ENCODE measurements at regions not wholly inside any gene's neighbourhood (a gene's known extent, or its start where the extent isn't known, plus 50 kb on each side); places are given as distances from the start of the nearest gene placed in this dataset.
"Not testable (repeated sequence)": the region's sequence is repeated elsewhere in the genome, so short reads cannot be mapped to it uniquely, and the experiment has no call there.

GRCh38 chr18:73120626-73121025 is 252.8 kb upstream of the NETO1 start:
- Histone ChIP-seq H3K4me1 (no peaks in the 10 kb centered on the region), H3K4me3 (no peak overlapping the region), H3K27ac (no peak overlapping the region), H3K36me3 (ENCODE audit: insufficient read depth in 1 of 2, low read depth in 1 of 2) (no peaks in the 10 kb centered on the region), H3K27me3 (ENCODE audit: insufficient read depth in 3 of 3, low read length in 2 of 3) (no peaks in the 10 kb centered on the region), H3K9me3 (no peaks in the 10 kb centered on the region)
- WGBS, 3 donors: 86 to 92% (median 89%) methylated on average over 8 of the region's 8 CpGs
- intact Hi-C loops (cut with DNase I): no loop called here
- no peak for ATAC-seq
- no peak for TF ChIP-seq CTCF (IDR thresholded peaks at IDR 0.05)
- no peak for DNase-seq

DNA sequence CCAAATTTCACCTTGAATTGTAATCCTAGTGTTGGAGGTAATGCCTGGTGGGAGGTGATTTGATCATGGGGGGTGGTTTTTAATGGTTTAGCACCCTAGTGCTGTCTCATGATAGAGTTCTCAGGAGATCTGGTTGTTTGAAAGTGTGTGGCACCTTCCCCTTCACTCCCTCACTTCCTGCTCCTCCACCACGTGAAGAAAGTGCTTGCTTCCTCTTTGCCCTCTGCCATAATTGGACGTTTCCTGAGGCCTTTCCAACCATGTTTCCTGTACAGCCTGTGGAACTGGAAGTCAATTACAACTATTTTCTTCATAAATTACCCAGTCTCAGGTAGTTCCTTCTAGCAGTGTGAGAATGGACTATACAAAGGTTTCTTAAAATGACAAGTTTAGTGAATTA is 251.8 kb upstream of the NETO1 start:
- Histone ChIP-seq H3K36me3 (ENCODE audit: insufficient read depth in 1 of 2, low read depth in 1 of 2) (no peaks in the 10 kb centered on the region), H3K4me3 (no peak overlapping the region), H3K27ac (no peak overlapping the region), H3K9me3 (no peaks in the 10 kb centered on the region), H3K4me1 (no peaks in the 10 kb centered on the region), H3K27me3 (ENCODE audit: insufficient read depth in 3 of 3, low read length in 2 of 3) (no peaks in the 10 kb centered on the region)
- ATAC-seq: no peak
- no peak for TF ChIP-seq CTCF (IDR thresholded peaks at IDR 0.05)
- intact Hi-C loops (cut with DNase I): no loop called here
- no peak for DNase-seq
- 26 to 33% (median 27%) methylated on average over 2 of the region's 2 CpGs for WGBS, 3 donors

DNA sequence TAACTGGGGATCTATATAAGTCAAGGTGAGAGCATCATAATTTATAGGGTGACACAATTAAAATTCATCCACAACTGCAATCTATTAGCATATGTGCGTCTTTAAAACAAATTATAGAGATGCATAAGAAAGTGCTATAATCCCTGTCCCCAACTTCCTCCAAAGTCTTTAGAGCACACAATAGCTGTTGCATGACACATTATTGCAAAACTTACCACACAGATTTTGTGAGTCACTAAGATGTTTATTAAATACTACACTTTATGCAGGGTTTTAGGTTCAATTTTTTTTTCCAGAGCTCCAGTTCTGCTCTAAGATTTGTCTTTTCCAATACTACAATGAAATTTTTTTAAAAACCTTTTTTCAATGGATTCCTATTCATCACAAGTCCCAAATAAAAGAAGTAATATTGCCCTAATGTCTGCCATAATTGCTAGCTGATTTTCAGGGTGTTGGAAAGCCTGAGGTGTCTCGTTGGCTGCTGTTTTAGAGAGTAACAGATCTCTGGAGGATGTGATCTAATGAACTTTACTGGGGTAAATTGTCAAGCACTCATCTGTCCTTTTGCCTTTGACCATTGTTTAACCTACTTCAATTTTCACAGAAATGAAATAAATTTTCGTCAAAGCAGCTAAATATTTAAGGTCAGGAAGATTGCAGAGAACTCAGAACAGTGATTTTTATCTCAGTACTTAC is 250.5 kb upstream of the NETO1 start:
- Histone ChIP-seq H3K9me3 (no peaks in the 10 kb centered on the region), H3K4me1 (no peaks in the 10 kb centered on the region), H3K27me3 (ENCODE audit: insufficient read depth in 3 of 3, low read length in 2 of 3) (no peaks in the 10 kb centered on the region), H3K27ac (no peak overlapping the region), H3K36me3 (ENCODE audit: insufficient read depth in 1 of 2, low read depth in 1 of 2) (no peaks in the 10 kb centered on the region), H3K4me3 (no peak overlapping the region)
- ATAC-seq (no peak), DNase-seq (no peak)
- intact Hi-C loops (cut with DNase I): no loop called here
- WGBS, 3 donors: 63 to 78% (median 71%) methylated on average over 3 of the region's 3 CpGs
- TF ChIP-seq CTCF (IDR thresholded peaks at IDR 0.05): no peak

DNA sequence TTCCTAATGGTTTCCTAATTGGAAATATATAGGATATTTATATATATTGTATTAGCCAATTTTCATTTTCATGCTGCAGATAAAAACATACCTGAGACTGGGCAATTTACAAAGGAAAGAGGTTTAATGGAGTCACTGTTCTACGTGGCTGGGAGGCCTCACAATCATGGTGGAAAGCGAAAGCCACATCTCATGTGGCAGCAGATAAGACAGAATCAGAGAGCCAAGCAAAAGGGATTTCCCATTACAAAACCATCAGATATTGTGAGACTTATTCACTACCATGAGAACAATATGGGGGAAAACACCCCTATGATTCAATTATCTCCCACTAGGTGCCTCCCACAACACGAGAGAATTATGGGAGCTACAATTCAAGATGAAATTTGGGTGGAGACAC is 242.5 kb upstream of the NETO1 start:
- Histone ChIP-seq H3K27me3 (ENCODE audit: insufficient read depth in 3 of 3, low read length in 2 of 3) (no peaks in the 10 kb centered on the region), H3K9me3 (no peaks in the 10 kb centered on the region), H3K36me3 (ENCODE audit: insufficient read depth in 1 of 2, low read depth in 1 of 2) (no peaks in the 10 kb centered on the region), H3K27ac (no peak overlapping the region), H3K4me3 (no peak overlapping the region), H3K4me1 (no peaks in the 10 kb centered on the region)
- DNase-seq (no peak), ATAC-seq (no peak)
- 73 to 82% (median 74%) methylated on average over 3 of the region's 3 CpGs for WGBS, 3 donors
- intact Hi-C loops (cut with DNase I): no loop called here
- no peak for TF ChIP-seq CTCF (IDR thresholded peaks at IDR 0.05)

DNA sequence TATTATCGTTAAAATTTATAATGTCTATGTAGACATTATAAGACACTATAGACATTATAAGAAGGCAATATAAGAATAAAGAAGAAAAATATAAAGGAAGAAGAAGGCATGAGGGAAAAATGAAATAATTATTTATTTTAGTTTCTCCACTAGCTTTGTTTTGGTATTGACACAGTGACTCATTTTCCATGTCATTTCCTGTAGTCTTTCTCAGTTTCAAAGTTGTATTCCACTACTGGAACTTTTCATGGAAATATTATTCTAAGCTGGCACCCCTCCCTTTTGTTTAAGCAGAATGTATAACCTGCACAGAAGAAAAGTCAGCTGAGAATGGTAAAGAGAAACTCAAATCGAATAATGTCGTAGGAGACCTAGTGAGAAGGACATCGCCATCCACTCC is 234.2 kb upstream of the NETO1 start:
- TF ChIP-seq CTCF (IDR thresholded peaks at IDR 0.05): no peak
- WGBS, 3 donors: 88 to 97% (median 94%) methylated on average over 4 of the region's 4 CpGs

GRCh38 chr18:73101491-73101890 is 233.7 kb upstream of the NETO1 start:
- H3K27me3 ChIP-seq (ENCODE audit: insufficient read depth in 3 of 3, low read length in 2 of 3); intact Hi-C loops (cut with DNase I); H3K4me1 ChIP-seq; H3K9me3 ChIP-seq; ATAC-seq; DNase-seq; H3K27ac ChIP-seq; H3K4me3 ChIP-seq; H3K36me3 ChIP-seq (ENCODE audit: insufficient read depth in 1 of 2, low read depth in 1 of 2): not testable (repeated sequence)
- WGBS, 3 donors: 77 to 86% (median 79%) methylated on average over 6 of the region's 6 CpGs

More for the DNA sequence above, 234.2 kb upstream of the NETO1 start:
- no peaks in the 10 kb centered on the region for H3K27me3 ChIP-seq (ENCODE audit: insufficient read depth in 3 of 3, low read length in 2 of 3)
- no peak overlapping the region for H3K27ac ChIP-seq
- DNase-seq (no peak), ATAC-seq (no peak)
- H3K4me3 ChIP-seq: no peak overlapping the region
- intact Hi-C loops (cut with DNase I): no loop called here
- H3K36me3 ChIP-seq (ENCODE audit: insufficient read depth in 1 of 2, low read depth in 1 of 2): no peaks in the 10 kb centered on the region
- H3K9me3 ChIP-seq: no peaks in the 10 kb centered on the region
- no peaks in the 10 kb centered on the region for H3K4me1 ChIP-seq
